NCI-H2107 treated with DMSO at 0.1 percent for 48 hours (cell line): ENCODE measurements at regions not wholly inside any gene's neighbourhood (a gene's known extent, or its start where the extent isn't known, plus 50 kb on each side); places are given as distances from the start of the nearest gene placed in this dataset.

Source experiments
- DNase-seq: peaks from one replicate; lab custom pipeline; 2025; ENCODE audit not compliant: unreplicated experiment; lab: John Stamatoyannopoulos, UW

DNA sequence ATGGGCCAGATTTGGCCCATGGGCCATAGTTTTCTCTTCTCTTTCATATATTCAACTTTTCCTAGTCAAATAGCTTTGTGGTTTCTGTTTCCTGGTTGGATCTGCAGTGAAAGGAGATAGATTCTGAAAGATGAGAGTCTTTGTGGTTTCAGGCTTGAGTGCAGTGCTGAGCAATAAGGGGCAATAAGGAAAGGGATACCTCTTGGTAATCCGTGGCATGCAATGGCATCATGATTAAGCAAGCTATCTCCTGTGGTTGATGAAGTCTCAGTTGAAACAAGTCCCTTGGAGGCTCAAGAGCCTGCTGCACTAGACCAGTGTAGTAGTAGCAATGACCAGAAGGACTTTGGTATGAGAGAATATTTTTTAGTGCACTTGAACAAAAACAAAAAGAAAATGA, 187.7 kb upstream of the CNTNAP2 start:
- DNase-seq, result no peak

DNA sequence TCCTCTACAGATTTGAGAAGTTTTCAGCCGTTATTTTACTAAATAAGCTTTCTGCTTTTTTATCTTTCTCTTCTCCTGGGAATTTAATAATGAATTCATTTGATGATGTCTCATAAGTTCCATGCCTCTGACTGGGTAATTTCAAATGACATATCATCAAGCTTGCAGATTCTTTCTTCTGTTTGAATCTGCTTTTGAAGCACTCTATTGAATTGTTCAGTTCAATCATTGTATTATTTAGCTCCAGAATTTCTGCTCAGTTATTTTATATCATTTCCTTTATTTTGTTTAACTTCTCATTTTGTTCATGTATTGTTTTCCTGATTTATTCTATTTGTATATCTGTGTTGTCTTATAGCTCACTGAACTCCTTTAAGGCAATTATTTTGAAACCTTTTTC, 196.9 kb upstream of the CNTNAP2 start:
- no peak for DNase-seq

DNA sequence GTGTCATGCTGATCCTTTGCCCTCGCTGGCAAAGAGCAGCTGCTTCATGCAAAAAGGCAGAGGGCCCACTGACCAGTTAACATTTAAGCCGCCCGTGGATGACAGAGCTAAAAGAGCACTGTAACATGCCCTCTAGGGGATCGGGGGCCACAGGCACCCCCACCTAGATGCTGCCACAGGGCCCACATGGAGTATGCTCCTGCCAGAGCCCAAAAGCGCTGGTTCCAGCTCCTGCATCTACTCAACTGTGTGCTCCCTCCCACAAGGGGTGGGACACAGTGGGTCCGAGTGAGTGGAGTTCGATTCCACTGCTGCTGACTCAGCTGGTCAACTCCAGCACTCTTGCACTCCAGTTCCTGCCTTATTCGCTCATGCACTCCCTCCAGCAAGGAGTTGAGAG, 199.8 kb upstream of the CNTNAP2 start:
- DNase-seq, result no peak

DNA sequence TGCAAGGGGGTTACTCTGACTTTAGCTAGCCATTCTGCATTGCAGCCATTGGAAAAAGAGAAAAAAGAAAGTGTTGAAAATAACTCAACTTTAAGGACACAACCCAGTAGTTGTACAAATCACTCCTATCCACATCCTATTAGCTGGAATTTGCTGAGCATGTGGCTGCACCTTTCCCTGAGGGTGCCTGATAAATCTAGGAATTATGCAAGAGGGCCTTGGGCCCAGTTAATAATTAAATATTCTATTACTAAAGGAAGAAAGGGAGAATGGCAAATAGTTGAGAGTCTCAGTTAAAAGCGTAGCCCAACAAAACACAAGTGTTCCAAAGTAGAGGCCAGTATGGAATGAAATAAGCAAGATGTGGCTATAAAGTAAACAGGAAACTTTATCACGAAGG, 200.9 kb upstream of the CNTNAP2 start:
- no peak for DNase-seq

DNA sequence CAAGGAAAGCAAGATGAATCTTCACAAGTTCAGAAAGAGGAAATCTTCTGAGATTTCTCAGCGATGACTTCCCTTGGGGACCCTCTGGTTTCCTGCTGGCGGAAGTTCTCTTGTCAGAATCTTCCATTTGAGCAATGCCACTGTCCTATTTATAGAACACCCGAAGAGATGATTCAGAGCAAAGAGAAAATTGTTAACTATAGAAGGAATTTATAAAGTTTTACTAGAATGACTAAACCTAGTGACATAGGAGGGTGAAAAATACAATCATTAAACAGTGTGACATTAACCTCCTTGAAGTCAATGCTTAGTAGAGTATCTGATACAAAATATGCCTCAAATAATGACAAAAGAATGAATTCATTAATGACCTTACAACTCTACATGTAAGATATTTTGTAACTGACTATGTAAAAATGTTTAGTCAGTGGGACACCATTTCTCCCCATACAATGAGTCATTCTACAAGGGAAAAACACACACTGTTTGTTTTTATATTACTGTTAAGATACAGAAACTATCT, 206.5 kb upstream of the CNTNAP2 start:
- DNase-seq, result no peak

DNA sequence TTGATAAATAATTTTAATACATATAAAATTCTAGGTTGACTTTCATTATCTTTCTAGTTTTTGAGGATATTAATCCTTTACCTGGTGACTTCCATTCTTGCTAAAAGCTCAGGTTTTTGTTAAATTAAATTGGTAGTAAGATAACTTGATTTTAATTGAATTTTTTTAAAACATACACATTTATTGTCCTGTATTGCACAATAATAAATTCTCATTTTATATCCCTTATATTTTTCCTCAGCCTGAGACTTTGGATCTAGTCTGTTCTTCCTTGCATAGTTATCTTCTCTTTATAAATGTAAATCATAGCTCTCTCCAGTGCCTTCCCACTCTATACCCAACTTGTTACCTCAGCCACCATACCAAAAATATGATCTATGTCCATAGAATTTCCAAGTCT, 212.9 kb upstream of the CNTNAP2 start:
- DNase-seq, result no peak

DNA sequence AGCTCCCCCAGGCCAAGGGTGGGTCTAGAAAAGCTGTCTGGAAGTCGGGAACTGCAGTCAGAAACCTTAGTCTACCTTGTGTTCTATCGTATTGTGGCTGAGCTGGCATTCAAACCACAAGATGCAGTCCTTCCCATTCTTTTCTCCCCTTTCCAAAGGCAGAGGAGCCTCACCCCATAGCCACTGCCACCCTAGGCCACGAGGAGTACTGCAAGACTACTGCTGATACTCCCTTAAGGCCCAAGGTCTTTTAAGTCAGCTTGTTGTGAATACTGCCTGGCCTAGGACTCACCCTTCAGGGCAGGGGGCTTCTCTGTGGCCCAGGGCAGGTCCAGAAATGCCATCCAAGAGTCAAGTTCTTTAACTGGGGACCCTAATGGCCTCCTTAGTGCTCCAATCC, 214.5 kb upstream of the CNTNAP2 start:
- no peak for DNase-seq

DNA sequence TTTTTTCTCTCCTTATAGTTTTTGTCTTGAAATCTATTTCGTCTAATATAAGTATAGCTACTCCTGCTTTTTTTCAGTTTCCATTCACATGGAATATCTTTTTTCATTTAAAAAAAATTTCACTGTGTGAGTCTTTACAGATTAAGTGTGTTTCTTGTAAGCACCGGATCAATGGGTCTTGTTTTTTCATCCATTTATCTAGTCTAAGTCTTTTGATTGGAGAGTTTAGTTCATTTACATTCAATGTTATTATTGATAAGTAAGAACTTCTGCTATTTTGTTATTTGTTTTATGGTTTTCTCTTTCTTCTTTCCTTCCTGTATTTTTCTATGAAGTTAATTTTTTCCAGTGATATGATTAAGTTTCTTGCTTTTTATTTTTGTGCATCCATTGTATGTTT, 216.7 kb upstream of the CNTNAP2 start:
- DNase-seq, result no peak

DNA sequence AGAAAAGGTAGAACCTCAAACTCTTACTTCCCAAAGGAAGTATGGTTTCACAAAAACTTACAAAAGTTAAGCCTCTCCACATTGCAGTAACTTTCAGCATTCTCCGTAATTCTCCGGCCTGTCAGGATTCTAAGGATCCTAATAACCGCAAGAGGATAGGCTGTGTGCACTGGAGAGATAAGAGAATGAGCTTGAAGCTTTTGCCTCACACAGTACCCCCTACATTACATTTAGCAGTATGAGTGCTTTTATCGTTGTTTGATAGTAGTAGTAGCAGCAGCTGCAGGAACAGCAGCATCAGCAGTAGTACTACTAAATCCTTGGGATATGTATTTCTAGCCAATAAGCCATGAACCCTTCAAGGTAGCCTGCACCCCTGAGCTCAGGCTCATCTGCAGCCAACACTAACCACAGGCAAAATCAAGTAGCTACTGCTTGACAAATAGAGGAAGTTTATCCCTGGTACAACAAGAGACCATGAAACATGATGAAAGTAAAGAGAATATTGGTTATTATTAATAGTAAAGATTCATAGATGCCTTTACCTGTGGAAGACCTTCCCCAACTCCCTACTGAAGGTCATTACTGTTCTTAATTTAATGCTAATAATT, 222.6 kb upstream of the CNTNAP2 start:
- DNase-seq, result no peak

DNA sequence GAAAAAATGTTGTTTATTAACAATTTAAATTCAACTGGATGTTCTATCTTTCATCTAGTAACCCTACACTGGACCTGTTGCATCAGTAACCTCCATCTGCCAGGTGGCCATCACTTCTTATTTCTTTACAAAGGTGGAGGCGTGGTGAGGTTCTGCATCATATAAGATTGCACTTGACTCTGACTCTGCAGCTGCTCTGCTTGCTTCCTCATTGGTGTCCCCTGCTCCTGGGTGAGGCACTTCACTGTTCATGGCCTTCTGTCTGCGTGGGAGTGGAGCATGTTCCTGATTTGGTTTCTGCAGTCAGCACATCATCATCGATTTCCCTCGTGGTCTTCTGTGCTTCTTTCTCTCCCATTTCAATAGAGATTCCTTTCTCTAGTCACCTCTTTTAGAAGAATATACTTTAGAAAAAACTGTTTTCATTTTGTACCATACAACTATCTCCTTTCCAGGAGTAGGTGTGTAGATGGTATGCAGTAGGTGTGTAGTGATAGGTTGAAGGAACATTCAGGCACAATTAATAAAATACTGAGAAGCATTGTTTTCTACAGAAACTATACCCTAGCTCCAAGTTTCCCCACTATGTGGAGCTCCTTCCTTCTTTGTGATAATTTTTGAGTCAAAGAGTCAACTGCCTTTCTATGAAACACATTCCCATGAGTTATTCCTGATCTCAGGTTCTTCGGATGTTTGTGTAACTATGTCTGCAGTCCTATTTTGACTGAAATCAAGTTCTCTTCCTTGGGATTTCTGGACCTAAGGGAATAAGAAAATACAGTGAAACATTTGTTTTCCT, 231.7 kb upstream of the CNTNAP2 start:
- peak; percentile 64 for DNase-seq

DNA sequence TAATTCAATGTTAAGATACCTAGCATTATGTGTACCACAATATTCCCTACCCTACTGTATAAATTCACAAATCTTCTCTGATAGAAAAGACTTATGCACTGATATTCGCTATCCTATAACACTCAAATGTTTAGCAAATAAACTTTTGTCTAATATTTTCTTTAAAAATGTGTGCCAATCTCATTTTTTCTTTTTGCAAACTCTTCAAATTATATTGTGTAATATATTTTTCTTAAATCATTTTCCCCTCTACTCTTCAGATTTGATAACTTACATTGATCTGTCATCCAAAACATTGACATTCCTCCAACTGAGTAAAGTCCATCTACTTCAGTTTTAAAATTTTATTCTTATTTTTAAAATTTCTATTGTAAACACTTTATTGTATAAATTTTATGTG, 240.2 kb upstream of the CNTNAP2 start:
- DNase-seq, result no peak

DNA sequence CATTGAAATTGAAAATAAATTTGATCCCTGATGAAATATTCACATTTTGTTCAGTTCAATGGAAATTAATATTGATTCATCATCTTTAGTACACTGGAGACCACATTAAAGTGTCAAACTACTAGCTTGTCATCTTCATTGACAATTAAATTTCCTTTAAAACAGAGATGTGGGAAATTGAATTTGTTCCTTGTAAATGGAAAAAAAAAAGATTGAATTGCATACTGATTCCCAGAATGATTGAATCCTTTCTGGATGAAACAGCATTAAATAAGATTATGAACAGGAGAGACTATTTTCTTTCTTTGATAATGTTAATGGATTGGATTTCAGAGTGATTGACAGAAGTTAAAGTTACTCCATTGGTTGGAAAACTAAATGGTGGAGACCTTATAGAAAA, 241.3 kb upstream of the CNTNAP2 start:
- DNase-seq, result no peak

DNA sequence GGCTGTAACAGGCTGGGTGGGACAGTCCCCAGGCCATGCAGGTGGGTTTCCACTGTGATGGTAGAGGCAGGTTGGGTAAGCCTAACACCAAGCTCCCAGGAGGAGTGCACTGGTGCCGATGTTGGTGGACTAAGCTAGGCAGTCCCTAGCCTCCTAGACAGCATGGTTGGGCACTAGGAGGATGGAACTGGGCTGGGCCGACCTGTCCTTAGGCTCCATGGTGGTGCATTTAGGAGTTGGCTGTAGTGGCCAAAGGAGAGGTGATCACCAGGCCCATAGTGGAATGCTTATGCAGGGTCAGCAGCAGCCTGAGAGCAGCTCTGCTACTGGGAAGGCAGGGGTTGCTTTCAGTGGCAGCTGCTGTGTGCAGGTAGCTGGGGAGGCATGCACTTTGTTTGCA, 247.7 kb upstream of the CNTNAP2 start:
- DNase-seq, result no peak

DNA sequence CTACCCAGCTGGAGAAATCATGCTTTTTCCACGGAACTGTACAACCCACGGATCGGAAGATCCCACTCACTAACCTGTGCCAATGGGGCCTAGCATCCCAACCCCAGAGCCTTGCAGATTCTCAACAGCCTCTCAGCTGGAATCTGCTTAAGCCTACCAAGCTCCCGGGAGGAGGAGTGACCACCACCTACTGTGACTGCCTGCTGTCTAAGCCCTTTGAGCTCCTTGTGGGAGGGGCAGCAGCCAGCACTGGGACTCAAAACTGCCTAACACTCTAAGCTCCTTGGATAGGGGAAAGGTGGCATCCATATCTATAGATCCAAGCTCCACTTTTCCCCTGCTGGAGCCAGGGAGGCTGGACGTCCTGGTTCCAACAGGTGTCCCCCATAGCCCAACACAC, 254.4 kb upstream of the CNTNAP2 start:
- DNase-seq, result no peak

DNA sequence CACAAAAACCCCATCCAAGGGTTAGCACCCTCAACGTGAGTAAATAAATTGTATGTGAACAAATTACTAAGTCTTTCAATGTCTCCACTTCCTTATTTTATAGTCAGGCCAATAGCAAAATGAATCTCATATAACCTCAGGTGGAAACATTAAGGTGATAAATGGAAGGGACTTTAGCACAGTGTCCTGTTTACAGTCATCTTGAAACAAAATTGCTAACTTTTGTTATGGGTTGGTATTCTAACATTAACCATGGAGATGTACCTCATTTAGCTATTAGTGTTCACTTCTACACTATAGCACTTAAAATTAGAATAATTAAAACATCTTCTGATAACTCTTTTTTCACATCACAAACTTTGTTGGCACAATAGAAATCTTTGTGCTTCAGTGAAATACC, 255.8 kb upstream of the CNTNAP2 start:
- no peak for DNase-seq

DNA sequence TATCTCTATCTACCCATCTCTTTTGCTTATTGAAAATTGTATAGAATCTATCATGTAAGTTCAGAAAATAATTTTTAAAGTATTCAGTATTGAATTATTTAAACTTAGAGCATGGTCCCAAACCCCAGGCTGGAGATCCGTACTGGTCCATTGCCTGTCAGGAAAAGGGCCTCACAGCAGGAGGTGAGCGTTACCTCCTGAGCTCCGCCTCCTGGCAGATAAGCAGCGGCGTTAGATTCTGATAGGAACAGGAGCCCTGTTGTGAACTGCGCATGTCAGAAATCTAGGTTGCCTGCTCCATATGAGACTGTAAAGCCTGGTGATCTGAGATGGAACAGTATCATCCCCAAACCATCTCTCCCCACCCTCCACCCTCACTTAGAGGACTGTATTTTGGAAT, 266.0 kb upstream of the CNTNAP2 start:
- DNase-seq, result no peak

DNA sequence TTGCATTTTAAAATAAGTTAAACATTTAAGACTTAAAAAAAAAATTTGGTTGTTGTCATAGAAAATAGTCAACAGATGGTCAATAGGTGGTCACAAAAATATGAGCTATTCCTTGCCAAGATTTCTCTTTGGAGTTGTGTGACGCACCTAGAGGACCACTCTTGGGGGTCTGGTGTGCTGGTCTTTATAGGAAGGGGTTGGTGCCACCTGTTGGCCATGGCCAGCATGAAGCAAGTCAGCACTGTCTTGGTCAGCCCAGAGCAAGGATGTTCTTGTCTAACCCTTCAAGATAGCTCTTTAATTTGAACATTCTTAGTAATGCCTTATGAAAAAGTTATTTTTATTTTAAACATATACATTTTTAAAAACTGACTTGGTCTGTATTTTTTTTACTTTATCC, 267.9 kb upstream of the CNTNAP2 start:
- no peak for DNase-seq

DNA sequence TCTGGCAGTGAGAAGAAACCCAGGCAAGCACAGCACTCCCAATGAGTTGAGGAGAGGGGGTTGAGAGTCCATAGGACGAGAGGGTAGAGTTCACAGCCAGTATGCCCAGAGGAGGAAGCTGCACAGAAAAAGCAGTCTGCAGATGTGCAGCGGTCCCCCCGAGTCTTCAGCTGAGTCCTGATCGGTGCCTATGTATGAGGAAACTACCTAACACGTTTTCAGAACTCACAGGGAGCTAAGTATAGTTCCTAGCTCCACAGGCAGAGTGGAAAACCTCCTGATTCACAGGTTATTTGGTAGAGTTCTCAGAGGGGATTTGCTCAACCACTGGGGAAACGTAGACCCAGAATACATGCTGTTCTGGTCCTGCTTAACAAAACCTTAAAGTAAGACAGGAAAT, 271.3 kb upstream of the CNTNAP2 start:
- no peak for DNase-seq

DNA sequence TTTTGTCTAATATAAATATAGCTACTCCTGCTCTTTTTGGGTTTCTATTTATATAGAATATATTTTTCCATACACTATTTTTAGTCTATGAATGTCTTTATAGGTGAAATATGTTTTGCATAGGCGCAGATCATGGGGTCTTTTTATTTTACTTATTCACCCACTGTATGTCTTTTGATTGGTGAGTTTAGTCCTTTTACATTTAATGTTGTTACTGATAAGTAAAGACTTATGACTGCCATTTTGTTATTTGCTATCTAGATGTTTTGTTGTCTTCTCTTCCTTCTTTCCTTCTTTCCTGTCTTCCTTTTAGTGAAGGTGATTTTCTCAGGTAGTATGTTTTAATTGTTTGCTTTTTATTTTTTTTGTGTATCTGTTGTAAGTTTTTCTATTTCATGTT, 276.8 kb upstream of the CNTNAP2 start:
- no peak for DNase-seq

DNA sequence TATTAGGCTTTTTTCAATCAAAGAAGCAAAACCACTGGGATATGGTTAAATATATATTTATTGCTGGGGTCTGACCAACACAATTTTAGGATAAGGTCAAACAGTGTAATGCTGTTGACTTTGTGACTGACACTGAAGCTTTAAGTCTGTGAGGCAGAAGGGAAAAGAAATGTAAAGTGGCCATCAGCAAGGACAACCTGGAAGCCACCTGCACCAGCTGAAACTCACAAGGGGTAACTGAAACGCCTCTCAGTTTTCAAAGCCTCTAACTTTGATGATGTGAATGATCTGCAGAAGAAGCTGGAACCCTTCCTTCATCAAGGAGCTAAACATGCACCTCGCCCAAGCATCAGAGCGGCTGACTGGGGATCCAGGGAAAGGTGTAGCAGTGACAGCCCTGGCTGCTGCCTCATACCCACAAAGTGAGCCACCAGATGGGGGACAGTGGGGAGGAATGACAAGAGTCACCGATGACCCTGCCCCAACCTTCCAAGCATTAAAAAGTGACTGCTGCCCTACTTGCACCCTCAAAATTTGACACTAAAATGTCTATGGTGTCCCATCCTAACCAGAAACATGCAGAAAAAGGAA, 284.9 kb upstream of the CNTNAP2 start:
- no peak for DNase-seq

DNA sequence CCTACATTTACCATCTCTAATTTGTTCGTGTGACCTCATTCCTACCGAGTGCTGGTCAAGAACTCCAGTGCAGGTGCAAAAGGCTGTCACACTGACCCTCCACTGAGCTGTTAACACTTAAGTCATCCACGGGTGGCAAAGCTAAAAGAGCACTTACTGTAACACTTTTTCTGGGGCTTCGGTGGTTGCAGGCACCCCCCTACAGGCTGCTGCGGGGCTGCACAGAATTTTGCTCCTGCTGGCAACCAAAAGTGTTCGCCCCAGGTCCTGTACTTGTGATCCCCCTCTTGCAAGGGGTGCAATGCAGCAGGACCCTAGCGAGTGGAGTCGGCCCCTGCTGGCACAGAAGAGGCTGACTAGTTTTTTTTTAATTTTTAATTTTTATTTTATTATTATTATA, 298.9 kb upstream of the CNTNAP2 start:
- DNase-seq, result no peak

DNA sequence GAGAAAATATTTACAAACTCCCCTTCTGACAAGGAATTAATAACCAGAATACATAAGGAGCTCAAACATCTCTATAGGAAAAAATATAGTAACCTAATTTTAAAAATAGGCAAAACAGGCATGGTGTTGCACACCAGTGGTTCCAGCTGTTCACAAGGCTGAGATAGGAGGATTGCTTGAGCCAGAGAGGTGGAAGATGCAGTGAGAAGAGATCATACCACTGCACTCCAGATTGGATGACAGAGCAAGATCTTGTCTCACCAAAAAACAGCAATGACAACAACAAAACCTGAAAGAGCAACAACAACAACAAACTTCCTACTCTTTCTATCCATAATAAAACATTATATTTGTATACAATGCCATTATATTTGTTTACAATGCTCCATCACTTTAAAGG, 304.4 kb upstream of the CNTNAP2 start:
- DNase-seq, result no peak
